SH-SY5Y (cell line): ENCODE measurements at regions not wholly inside any gene's neighbourhood (a gene's known extent, or its start where the extent isn't known, plus 50 kb on each side); places are given as distances from the start of the nearest gene placed in this dataset.

ENCODE experiments used
- GATA2 ChIP-seq: IDR thresholded peaks from 2 replicates; pipeline ENCODE4 v1.6.1; 2011; ENCODE audit warnings: mild to moderate bottlenecking, low read depth, low read length
- GATA3 ChIP-seq: IDR thresholded peaks from 2 replicates; pipeline ENCODE4 v1.6.1; 2011; ENCODE audit warnings: low read depth, mild to moderate bottlenecking, low read length, moderate library complexity

GRCh38 chr5:87599778-87600177 lies 187.0 kb upstream of the CCNH start:
- TF ChIP-seq GATA2 (no peak), GATA3 (no peak)
